ENCODE measurements at regions not wholly inside any gene's neighbourhood (a gene's known extent, or its start where the extent isn't known, plus 50 kb on each side); places are given as distances from the start of the nearest gene placed in this dataset.

GRCh38 chr13:22014469-22014868 lies 343.6 kb downstream of the FGF9 start:
- no peak for TF ChIP-seq CTCF (conservative IDR thresholded peaks at IDR 0.05; ENCODE audit: low read depth in 2 of 2)
- TF ChIP-seq POLR2AphosphoS5 (IDR thresholded peaks at IDR 0.05; ENCODE audit: low read depth), result no peak
- no peak for TF ChIP-seq REST (IDR thresholded peaks at IDR 0.05; ENCODE audit: unreplicated experiment)
- no peak for TF ChIP-seq STAT1 (IDR thresholded peaks at IDR 0.05; ENCODE audit: unreplicated experiment)
- no peak for TF ChIP-seq CREB1 (CRISPR knock-in tag; IDR thresholded peaks at IDR 0.05; ENCODE audit: low read depth)
- no peak for TF ChIP-seq EZH2 (IDR thresholded peaks at IDR 0.05; ENCODE audit: low read depth, unreplicated experiment)
- no peak for TF ChIP-seq ETS1 (IDR thresholded peaks at IDR 0.05)
- no peak for TF ChIP-seq JUNB (IDR thresholded peaks at IDR 0.05; ENCODE audit: unreplicated experiment)

Measured in GM23338 (cell line).